Coronary artery (tissue), 2 donors: ENCODE measurements at regions not wholly inside any gene's neighbourhood (a gene's known extent, or its start where the extent isn't known, plus 50 kb on each side); places are given as distances from the start of the nearest gene placed in this dataset.

Experiments
- DNase-seq: peaks from one replicate; pipeline ENCODE4 v3.0.0-alpha.2; 2017; ENCODE audit warnings: low spot score
- H3K27ac ChIP-seq, 2 donors: fragments of 200-600 bp; sonication (generic); one replicate each; pipeline ENCODE4 v1.5.1; 2016 to 2019
- H3K4me3 ChIP-seq: fragments of 200-600 bp; sonication (generic); 2 replicates; pipeline ENCODE4 v1.5.1; 2016; ENCODE audit warnings: mild to moderate bottlenecking, moderate library complexity
- CTCF ChIP-seq: fragments of 200-600 bp; sonication (generic); IDR thresholded peaks from one replicate; pipeline ENCODE4 v1.5.1; 2019; ENCODE audit warnings: antibody characterized with exemption

GRCh38 chr2:125573432-125573831, 1082.5 kb upstream of the GYPC start:
- DNase-seq: no peak
- H3K4me3 ChIP-seq: no peak overlapping the region
- TF ChIP-seq CTCF: no peak
- H3K27ac ChIP-seq: no peak overlapping the region

- TF ChIP-seq CTCF: no peak
- no peak overlapping the region for H3K27ac ChIP-seq
- no peak overlapping the region for H3K4me3 ChIP-seq
- DNase-seq: no peak
Observed at GRCh38 chr2:125576558-125576957, 1079.4 kb upstream of the GYPC start.

DNA sequence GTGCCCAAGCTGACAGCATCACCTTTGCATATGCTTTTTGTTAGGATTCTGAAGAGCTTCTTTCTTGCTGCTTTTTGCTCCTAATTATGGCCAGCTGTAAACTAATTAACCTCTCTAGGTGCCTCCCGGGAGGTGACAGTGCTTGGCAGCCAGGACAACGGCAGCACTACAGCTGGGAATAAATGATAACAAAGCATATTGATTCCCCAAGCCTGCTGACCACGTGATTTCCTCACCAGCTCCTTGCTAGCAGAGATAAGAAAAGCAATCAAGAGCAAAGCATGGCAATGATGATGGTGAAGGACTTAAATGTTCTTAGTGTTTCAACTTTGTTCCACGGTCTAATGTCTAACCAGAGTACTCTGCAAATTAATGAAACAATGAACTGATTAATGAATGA, 1074.4 kb upstream of the GYPC start:
- Histone ChIP-seq H3K27ac (no peak overlapping the region), H3K4me3 (no peak overlapping the region)
- no peak for DNase-seq
- no peak for TF ChIP-seq CTCF

GRCh38 chr2:125582516-125582915, 1073.4 kb upstream of the GYPC start:
- no peak overlapping the region for H3K27ac ChIP-seq
- no peak overlapping the region for H3K4me3 ChIP-seq
- DNase-seq: no peak
- no peak for TF ChIP-seq CTCF

- no peak overlapping the region for H3K4me3 ChIP-seq
- no peak overlapping the region for H3K27ac ChIP-seq
- DNase-seq: no peak
- TF ChIP-seq CTCF: no peak
Observed at GRCh38 chr2:125584732-125585131, 1071.2 kb upstream of the GYPC start.

DNA sequence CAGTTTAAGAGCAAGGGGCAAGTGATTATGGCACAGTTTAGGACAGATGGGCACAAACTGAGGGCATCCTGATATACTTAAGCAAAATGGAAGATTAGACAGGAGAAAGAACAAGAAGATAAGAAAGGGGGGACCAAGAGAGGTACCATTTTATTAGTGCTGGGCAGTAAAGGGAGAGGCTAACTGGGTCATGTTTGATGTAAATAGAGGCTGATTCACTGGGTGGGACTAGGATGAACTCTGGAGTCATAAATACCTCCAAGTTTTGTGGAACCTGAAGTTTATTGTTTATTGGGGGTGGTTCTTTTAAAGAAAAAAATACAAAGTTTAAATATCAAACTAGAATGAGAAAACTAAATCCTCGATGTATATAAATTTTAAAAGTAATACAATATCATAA, 1067.2 kb upstream of the GYPC start:
- no peak overlapping the region for H3K4me3 ChIP-seq
- H3K27ac ChIP-seq: no peak overlapping the region
- TF ChIP-seq CTCF: no peak
- no peak for DNase-seq

- no peak for DNase-seq
- Histone ChIP-seq H3K27ac (no peak overlapping the region), H3K4me3 (no peak overlapping the region)
- TF ChIP-seq CTCF: no peak
Observed at GRCh38 chr2:125591954-125592353, 1064.0 kb upstream of the GYPC start.
